IMR-90 (cell line): ENCODE measurements at regions not wholly inside any gene's neighbourhood (a gene's known extent, or its start where the extent isn't known, plus 50 kb on each side); places are given as distances from the start of the nearest gene placed in this dataset.

Experiments used
- ATAC-seq: fragments of 200-7000 bp; cut with Tn5 transposase; 2 replicates; pipeline ENCODE4 v1.9.1; 2020; ENCODE audit warnings: low read depth, mild to moderate bottlenecking, moderate library complexity
- BruUV-seq: library from RNA; stranded (reverse); fragments of 400-500 nt; replicated peaks from 2 replicates; lab custom pipeline; 2021; lab: Mats Ljungman, UMichigan
- CTCF ChIA-PET: fragments of 300-600 bp; formaldehyde crosslinking; extraction: SDS; loops from one replicate; lab custom pipeline; 2021; ENCODE audit warnings: antibody characterized with exemption; lab: Yijun Ruan, JAX
- POLR2A ChIA-PET: fragments of 300-600 bp; sonication (Branson Sonifier 250); formaldehyde crosslinking; loops from one replicate; lab custom pipeline; 2022; ENCODE audit warnings: antibody characterized with exemption; ENCODE audit not compliant: unreplicated experiment; lab: Charles Lee
- DNase-seq: peaks from one replicate; pipeline ENCODE4 v3.0.0; 2013
- H2AFZ ChIP-seq: replicated peaks from 2 replicates; pipeline ENCODE3; 2013; ENCODE audit warnings: low read length, mild to moderate bottlenecking; ENCODE audit not compliant: poor library complexity
- H2AK5ac ChIP-seq: 2 replicates; pipeline ENCODE4 v1.6.1; 2013; ENCODE audit warnings: low read depth, low read length, inconsistent platforms
- H2AK9ac ChIP-seq: replicated peaks from 2 replicates; pipeline ENCODE3; 2013; ENCODE audit warnings: mild to moderate bottlenecking, low read depth, low read length, moderate library complexity; ENCODE audit not compliant: poor library complexity
- H2BK120ac ChIP-seq: 2 replicates; pipeline ENCODE4 v1.6.1; 2013; ENCODE audit warnings: low read depth, low read length, inconsistent platforms
- H2BK15ac ChIP-seq: 3 replicates; pipeline ENCODE4 v1.6.1; 2013; ENCODE audit warnings: low read depth, low read length, inconsistent platforms
- H2BK20ac ChIP-seq: 2 replicates; pipeline ENCODE4 v1.6.1; 2013; ENCODE audit warnings: low read depth, mild to moderate bottlenecking, inconsistent platforms, low read length, moderate library complexity
- H2BK5ac ChIP-seq: 2 replicates; pipeline ENCODE4 v1.6.1; 2013; ENCODE audit warnings: mild to moderate bottlenecking, low read depth, low read length, inconsistent platforms; ENCODE audit not compliant: poor library complexity, severe bottlenecking
- H3K14ac ChIP-seq: replicated peaks from 2 replicates; pipeline ENCODE4 v1.6.1; 2013; ENCODE audit warnings: low read depth, low read length, inconsistent platforms
- H3K18ac ChIP-seq: 2 replicates; pipeline ENCODE4 v1.6.1; 2013; ENCODE audit warnings: low read depth, low read length, control low read depth
- H3K23ac ChIP-seq: 2 replicates; pipeline ENCODE4 v1.6.1; 2013; ENCODE audit warnings: low read depth, low read length, inconsistent platforms
- H3K27ac ChIP-seq: 2 replicates; pipeline ENCODE4 v1.5.1; 2013; ENCODE audit warnings: mild to moderate bottlenecking, control low read depth, low read length; ENCODE audit not compliant: insufficient read depth
- H3K27me3 ChIP-seq: 2 replicates; pipeline ENCODE4 v1.6.1; 2013; ENCODE audit warnings: low read length; ENCODE audit not compliant: control insufficient read depth, insufficient read depth
- H3K36me3 ChIP-seq: 2 replicates; pipeline ENCODE4 v1.6.1; 2013; ENCODE audit warnings: low read length, mixed read lengths; ENCODE audit not compliant: control insufficient read depth, insufficient read depth
- H3K4ac ChIP-seq: 2 replicates; pipeline ENCODE4 v1.6.1; 2013; ENCODE audit warnings: low read depth, low read length, inconsistent platforms
- H3K4me1 ChIP-seq: 2 replicates; pipeline ENCODE4 v1.6.1; 2013; ENCODE audit warnings: low read length, mixed read lengths; ENCODE audit not compliant: control insufficient read depth, insufficient read depth
- H3K4me2 ChIP-seq: 2 replicates; pipeline ENCODE4 v1.6.1; 2013; ENCODE audit warnings: low read depth, mild to moderate bottlenecking, control low read depth, low read length, moderate library complexity
- H3K4me3 ChIP-seq: 2 replicates; pipeline ENCODE4 v1.5.1; 2013; ENCODE audit warnings: low read depth, mild to moderate bottlenecking, control low read depth, low read length, moderate library complexity; ENCODE audit not compliant: insufficient read depth
- H3K56ac ChIP-seq: 2 replicates; pipeline ENCODE4 v1.6.1; 2013; ENCODE audit warnings: low read length, inconsistent platforms; ENCODE audit not compliant: insufficient read depth; ENCODE audit errors: extremely low read depth
- H3K79me1 ChIP-seq, 2 experiments: 2 replicates each; pipeline ENCODE4 v1.6.1; 2013; ENCODE audit warnings: low read length in 2 of 2, inconsistent platforms in 1 of 2, low read depth in 1 of 2
- H3K9ac ChIP-seq: 2 replicates; pipeline ENCODE4 v1.6.1; 2013; ENCODE audit warnings: low read depth, low read length, control low read depth
- H3K9me1 ChIP-seq: 2 replicates; pipeline ENCODE4 v1.6.1; 2013; ENCODE audit warnings: low read length, inconsistent platforms; ENCODE audit not compliant: insufficient read depth
- H3K9me3 ChIP-seq: 2 replicates; pipeline ENCODE4 v1.6.1; 2013; ENCODE audit warnings: low read length; ENCODE audit not compliant: control insufficient read depth, insufficient read depth
- H4K20me1 ChIP-seq: 2 replicates; pipeline ENCODE4 v1.6.1; 2013; ENCODE audit warnings: low read length, inconsistent platforms; ENCODE audit not compliant: insufficient read depth
- H4K5ac ChIP-seq: 2 replicates; pipeline ENCODE4 v1.6.1; 2013; ENCODE audit warnings: mild to moderate bottlenecking, low read depth, low read length, control low read depth
- H4K8ac ChIP-seq, 2 experiments: 2 replicates each; pipeline ENCODE4 v1.6.1; 2013; ENCODE audit warnings: low read depth in 2 of 2, low read length in 2 of 2, control low read depth in 1 of 2, inconsistent platforms in 1 of 2
- H4K91ac ChIP-seq: 2 replicates; pipeline ENCODE4 v1.6.1; 2013; ENCODE audit warnings: low read depth, low read length, inconsistent platforms; ENCODE audit not compliant: insufficient read depth
- BHLHE40 ChIP-seq: fragments of 150-350 bp; IDR thresholded peaks from 2 replicates; pipeline ENCODE4 v1.6.1; 2016; ENCODE audit warnings: mild to moderate bottlenecking, low read depth, low read length
- CEBPB ChIP-seq: IDR thresholded peaks from 2 replicates; pipeline ENCODE4 v1.6.1; 2012; ENCODE audit warnings: low read depth, low read length, improper control_type of control experiment
- CHD1 ChIP-seq: IDR thresholded peaks from 2 replicates; pipeline ENCODE4 v1.6.1; 2012; ENCODE audit warnings: low read depth, low read length, improper control_type of control experiment
- ELK1 ChIP-seq: fragments of 150-350 bp; IDR thresholded peaks from 2 replicates; pipeline ENCODE4 v1.6.1; 2016; ENCODE audit warnings: low read depth, mild to moderate bottlenecking, low read length, moderate library complexity, borderline replicate concordance
- FOS ChIP-seq: fragments of 150-350 bp; IDR thresholded peaks from 2 replicates; pipeline ENCODE4 v1.6.1; 2016; ENCODE audit warnings: low read depth, low read length
- MAFK ChIP-seq: IDR thresholded peaks from 2 replicates; pipeline ENCODE4 v1.6.1; 2012; ENCODE audit warnings: low read depth, low read length, improper control_type of control experiment
- MAZ ChIP-seq: IDR thresholded peaks from 2 replicates; pipeline ENCODE4 v1.6.1; 2012; ENCODE audit warnings: low read depth, mild to moderate bottlenecking, low read length, improper control_type of control experiment, moderate library complexity, borderline replicate concordance
- NFE2L2 ChIP-seq: fragments of 150-350 bp; IDR thresholded peaks from 2 replicates; pipeline ENCODE4 v1.6.1; 2016; ENCODE audit warnings: low read depth, mild to moderate bottlenecking, low read length
- RAD21 ChIP-seq: IDR thresholded peaks from 2 replicates; pipeline ENCODE4 v1.6.1; 2012; ENCODE audit warnings: low read length, improper control_type of control experiment
- RCOR1 ChIP-seq: IDR thresholded peaks from 2 replicates; pipeline ENCODE4 v1.6.1; 2012; ENCODE audit warnings: mild to moderate bottlenecking, low read length, improper control_type of control experiment; ENCODE audit not compliant: insufficient replicate concordance
- RFX5 ChIP-seq: IDR thresholded peaks from 2 replicates; pipeline ENCODE4 v1.8.0; 2012; ENCODE audit warnings: low read depth, mild to moderate bottlenecking, low read length, moderate library complexity
- SMC3 ChIP-seq: fragments of 150-350 bp; IDR thresholded peaks from 2 replicates; pipeline ENCODE4 v1.6.1; 2016; ENCODE audit warnings: low read depth, mild to moderate bottlenecking, antibody characterized with exemption, low read length, moderate library complexity
- USF2 ChIP-seq: fragments of 150-350 bp; IDR thresholded peaks from 2 replicates; pipeline ENCODE4 v1.6.1; 2017; ENCODE audit warnings: mild to moderate bottlenecking, antibody characterized with exemption, low read length, low read depth
- WGBS, 2 experiments: methylation state at CpG; one replicate each; pipeline versions ENCODE4 v1.1.5 to v1.1.7; 2013; ENCODE audit warnings: missing lambda C conversion rate in 2 of 2; ENCODE audit not compliant: insufficient read length in 1 of 2; ENCODE audit errors: extremely low coverage in 2 of 2; 5-methylcytosine and 5-hydroxymethylcytosine counted together
- dilution Hi-C: fragments of 300-500 bp; cut with HindIII; formaldehyde crosslinking; loops from one replicate; pipeline ENCODE4 v1.14.3; 2018; ENCODE audit warnings: low sequenced_read_pairs; ENCODE audit not compliant: unreplicated experiment
- in situ Hi-C: fragments of 300-500 bp; cut with MboI; formaldehyde crosslinking; loops from 3 replicates; pipeline ENCODE4 v1.14.3; 2019; ENCODE audit warnings: low sequenced_read_pairs, inconsistent platforms, mixed read lengths
- intact Hi-C: fragments of 100-400 bp; cut with micrococcal nuclease; formaldehyde crosslinking; loops from 2 replicates; pipeline ENCODE4 v1.10.0; 2022
- TF ChIP-seq, protein P1 (sequence below): conservative IDR thresholded peaks from 2 replicates; pipeline ENCODE4 v1.5.1; 2012; ENCODE audit warnings: mild to moderate bottlenecking, low read depth, low read length, improper control_type of control experiment

- POLR2A ChIA-PET, result no interaction called here
- CTCF ChIA-PET, result interaction anchor here (0.6 to 1.3 kb wide), 2 partner anchors 12 kb away, joined by 3 to 5 read pairs; no protein-coding TSS in a partner anchor
- H3K79me1 ChIP-seq, result no peaks in the 10 kb centered on the region
- ATAC-seq (no peak), DNase-seq (no peak)
- H2BK20ac ChIP-seq, result peak overlapping the region; percentile 77; the same call in 1 of the 2 replicates
- H3K27me3 ChIP-seq, result no peaks in the 10 kb centered on the region
- peaks cover 14% of the 10 kb centered on the region for H3K9me1 ChIP-seq
- H3K36me3 ChIP-seq, result no peaks in the 10 kb centered on the region
- no peak overlapping the region for H3K56ac ChIP-seq
- H2AK9ac ChIP-seq, result no peak overlapping the region
- intact Hi-C loops (no loop called here), dilution Hi-C loops (no loop called here), in situ Hi-C loops (no loop called here)
- peak overlapping the region; percentile 61; the same call in 1 of the 3 replicates for H2BK15ac ChIP-seq
- peak overlapping the region; percentile 19 for H2AFZ ChIP-seq
- peaks cover 12% of the 10 kb centered on the region for H3K4me1 ChIP-seq
- H3K14ac ChIP-seq, result 0 out of 2 replicates have a peak overlapping the region, but pooled peaks have one; percentile 14
- H3K4me3 ChIP-seq, result no peak overlapping the region
- H3K27ac ChIP-seq, result no peak overlapping the region
- H4K5ac ChIP-seq, result no peak overlapping the region
- H2AK5ac ChIP-seq, result peak overlapping the region; percentile 61
- no peak overlapping the region for H3K4me2 ChIP-seq
- no peak overlapping the region for H3K9ac ChIP-seq
- H2BK5ac ChIP-seq, result no peak overlapping the region
- no CpG with 5 or more reads among the region's 5 CpGs for WGBS, 2 experiments
- H4K8ac ChIP-seq, result no peak overlapping the region
- no TSS peak for BruUV-seq
- peak overlapping the region; percentile 66; the same call in 1 of the 2 replicates for H3K4ac ChIP-seq
- TF ChIP-seq USF2 (no peak), MAZ (no peak), ELK1 (no peak), RAD21 (no peak), SMC3 (no peak), CHD1 (no peak), RFX5 (no peak), CEBPB (no peak), BHLHE40 (no peak), MAFK (no peak), NFE2L2 (no peak), FOS (no peak), RCOR1 (no peak)
- TF ChIP-seq, protein P1, sequence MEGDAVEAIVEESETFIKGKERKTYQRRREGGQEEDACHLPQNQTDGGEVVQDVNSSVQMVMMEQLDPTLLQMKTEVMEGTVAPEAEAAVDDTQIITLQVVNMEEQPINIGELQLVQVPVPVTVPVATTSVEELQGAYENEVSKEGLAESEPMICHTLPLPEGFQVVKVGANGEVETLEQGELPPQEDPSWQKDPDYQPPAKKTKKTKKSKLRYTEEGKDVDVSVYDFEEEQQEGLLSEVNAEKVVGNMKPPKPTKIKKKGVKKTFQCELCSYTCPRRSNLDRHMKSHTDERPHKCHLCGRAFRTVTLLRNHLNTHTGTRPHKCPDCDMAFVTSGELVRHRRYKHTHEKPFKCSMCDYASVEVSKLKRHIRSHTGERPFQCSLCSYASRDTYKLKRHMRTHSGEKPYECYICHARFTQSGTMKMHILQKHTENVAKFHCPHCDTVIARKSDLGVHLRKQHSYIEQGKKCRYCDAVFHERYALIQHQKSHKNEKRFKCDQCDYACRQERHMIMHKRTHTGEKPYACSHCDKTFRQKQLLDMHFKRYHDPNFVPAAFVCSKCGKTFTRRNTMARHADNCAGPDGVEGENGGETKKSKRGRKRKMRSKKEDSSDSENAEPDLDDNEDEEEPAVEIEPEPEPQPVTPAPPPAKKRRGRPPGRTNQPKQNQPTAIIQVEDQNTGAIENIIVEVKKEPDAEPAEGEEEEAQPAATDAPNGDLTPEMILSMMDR, result no peak
- peak overlapping the region; percentile 24; the same call in 1 of the 2 replicates for H4K91ac ChIP-seq
- H3K9me3 ChIP-seq, result no peaks in the 10 kb centered on the region
- H4K20me1 ChIP-seq, result no peaks in the 10 kb centered on the region; the same call in 1 of the 2 replicates
- H2BK120ac ChIP-seq, result peak overlapping the region; percentile 81
- H3K23ac ChIP-seq, result no peak overlapping the region
- peak overlapping the region; percentile 31; the same call in 1 of the 2 replicates for H3K18ac ChIP-seq
These were observed 532.9 kb downstream of the ANKRD50 start for GRCh38 chr4:124179506-124180186.
